Activated T-cell treated with anti-CD3 and anti-CD28 coated beads for 48 hours (primary cell): ENCODE measurements at regions not wholly inside any gene's neighbourhood (a gene's known extent, or its start where the extent isn't known, plus 50 kb on each side); places are given as distances from the start of the nearest gene placed in this dataset.
"Not testable (repeated sequence)": the region's sequence is repeated elsewhere in the genome, so short reads cannot be mapped to it uniquely, and the experiment has no call there.

ENCODE experiments used
- DNase-seq: peaks from one replicate; pipeline ENCODE4 v3.0.0-alpha.2; 2020; ENCODE audit warnings: low read depth

DNA sequence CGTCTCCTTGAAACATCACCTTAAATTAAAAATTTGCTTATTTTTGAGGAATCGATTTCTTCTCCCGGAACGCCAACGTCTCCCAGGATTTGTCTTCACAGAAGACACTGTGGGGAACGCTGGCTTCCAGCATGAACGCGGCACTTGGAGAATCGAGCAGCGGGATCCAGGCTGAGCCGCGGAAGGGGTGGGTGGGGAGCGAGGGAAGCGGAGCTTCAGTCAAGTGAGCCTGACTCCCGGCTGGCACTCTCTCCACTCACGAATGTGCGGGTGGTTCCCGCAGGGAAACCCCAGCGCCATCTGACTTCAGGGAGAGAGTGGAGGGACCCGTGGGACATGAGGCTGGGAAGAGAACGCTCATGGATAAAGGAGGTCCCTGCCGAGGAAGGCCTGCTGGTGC is 506.0 kb upstream of the TMEM132C start:
- DNase-seq = no peak

DNA sequence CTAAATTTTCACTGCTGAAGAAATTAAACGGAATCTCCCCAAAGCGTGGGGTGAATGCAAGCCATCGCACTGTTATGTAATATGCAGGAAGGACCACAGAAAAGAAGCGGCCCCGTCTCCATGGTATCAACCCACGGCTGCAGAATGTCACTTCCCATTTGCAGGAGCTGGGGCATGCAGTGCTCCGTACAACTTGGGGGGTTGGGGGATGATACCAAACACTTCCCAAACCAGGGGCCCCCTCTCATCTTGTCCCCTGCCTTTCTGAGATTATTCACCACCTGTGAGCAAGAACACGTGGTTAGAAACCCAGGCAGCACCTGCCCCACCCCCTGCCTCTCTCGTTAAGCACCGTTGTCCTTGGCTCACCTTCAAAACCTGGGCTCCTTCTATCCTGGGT is 505.1 kb upstream of the TMEM132C start:
- no peak for DNase-seq

DNA sequence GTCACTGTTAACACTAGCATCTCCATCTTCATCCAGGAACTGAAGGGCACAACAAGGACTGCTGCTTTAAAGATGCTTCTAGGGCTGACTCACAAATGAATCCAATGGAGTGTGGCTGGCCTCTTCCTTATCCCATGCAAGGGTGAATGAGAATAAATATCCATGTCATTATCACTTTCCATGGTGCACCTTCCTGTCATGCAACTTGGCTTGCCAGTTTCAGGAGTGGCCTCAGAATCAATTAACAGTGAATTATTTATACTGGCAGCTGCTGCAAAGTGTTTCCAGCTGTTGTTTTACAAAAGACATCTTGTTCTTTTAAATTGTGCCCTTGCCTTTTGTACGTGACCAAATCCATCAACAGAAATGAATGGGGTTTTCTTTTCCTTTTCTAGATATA is 499.3 kb upstream of the TMEM132C start:
- DNase-seq = no peak

DNA sequence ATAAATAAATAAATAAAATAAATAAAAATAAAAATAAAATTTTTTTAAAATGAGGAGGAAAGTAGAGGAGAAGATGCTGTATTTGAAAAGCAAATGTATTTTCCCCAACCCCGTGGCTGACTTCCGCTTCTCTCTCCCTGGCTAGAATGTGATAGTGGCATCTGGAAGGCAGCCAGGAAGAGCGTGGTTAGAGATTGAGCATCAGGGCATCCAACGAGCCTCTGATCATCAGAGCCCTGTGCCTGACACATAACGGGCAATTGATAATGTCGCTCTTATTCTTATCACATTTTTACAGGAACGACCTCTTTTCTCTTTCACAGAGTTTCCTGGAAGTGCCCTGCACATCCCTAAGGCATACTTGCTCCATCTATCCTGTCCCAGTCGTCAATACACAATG is 496.9 kb upstream of the TMEM132C start:
- no peak for DNase-seq

DNA sequence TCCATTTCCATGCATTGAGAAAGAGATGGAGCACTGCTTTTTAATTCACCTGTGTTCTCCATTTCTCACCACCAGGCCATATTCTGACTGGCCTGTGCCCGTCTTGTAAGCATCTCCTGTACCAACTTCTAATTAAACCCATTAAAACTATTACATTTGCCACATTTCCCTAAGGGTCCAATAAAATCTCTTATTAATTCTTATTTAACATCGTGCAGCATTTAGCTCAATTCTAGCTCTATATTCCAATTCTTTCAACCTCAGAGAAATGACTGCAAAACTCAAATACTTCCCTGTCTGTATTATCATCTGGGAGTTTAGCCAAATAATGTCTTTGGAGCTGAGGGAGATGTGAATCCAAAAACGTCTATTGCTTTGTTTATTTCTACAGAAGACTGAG is 495.4 kb upstream of the TMEM132C start:
- no peak for DNase-seq

DNA sequence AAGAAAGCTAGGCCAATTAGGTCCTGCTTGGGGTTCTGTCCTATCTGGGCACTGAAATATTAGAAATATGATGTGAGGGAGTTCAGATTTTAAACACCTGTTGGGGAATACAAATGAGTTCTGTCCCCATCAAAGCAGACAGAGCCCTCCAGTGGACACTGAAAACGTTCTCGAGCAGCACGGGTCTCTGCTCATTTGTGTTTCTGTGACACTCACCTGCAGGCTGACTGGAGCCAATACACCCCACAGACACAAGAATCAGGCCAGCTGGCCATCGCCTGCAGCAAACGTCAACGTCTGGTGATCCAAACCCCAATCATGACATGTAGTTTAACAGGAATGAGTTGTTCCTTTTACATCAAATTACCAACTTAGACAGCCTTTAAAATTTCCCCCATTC is 493.4 kb upstream of the TMEM132C start:
- no peak for DNase-seq

DNA sequence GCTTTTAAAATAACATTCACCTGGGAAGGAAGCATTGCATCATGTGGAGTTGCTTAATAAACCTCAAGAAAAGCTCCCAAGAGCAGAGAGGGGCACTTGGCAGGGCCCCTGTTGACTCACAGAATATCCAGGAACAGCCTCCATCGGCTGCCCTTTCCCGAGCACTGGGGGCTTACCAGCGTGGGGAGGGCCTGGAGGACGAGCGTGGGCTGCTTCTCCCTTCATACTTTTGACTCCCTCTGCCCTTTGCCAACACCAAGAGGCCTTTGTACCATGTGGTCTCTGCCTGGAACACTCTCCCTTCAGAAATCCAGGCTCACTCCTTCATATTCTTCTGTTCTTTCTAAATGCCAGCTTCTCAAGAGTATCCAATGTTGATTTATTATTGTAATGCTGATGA is 492.1 kb upstream of the TMEM132C start:
- DNase-seq = no peak

DNA sequence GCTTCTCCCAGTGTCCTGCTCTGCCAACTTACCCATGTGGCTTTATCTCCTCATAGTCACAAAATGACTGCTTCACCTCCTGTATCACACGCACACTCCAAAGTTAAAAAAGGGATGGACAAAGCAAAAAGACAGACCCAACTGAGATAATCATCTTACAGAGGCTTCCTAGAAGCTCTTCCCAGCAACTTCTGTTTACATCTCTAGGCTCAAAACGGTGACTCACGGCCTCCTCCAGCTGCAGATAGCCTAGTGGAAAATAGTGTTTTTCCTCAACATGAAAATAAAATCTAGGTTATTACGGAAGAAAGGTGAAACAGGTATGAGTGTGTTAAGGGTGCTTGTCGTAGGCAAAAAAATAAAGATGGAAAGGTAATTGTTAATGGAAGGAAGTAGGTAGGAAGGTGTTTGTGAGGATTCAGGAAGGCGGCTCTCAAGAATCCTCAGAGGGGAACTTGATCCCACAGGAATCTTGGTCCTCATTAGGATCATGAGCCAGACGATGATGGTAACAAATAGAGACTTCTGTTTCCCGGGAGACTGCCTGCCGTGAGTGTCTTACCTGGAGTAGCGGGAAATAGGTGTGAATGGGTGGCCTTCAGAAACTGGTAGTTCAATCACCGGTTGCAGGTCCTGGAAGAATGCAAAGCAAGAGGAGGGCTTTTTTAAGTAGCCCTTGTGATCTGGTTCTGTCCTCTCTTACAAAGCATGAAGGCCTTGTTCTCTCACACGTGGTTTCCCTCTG is 487.5 kb upstream of the TMEM132C start:
- no peak for DNase-seq

DNA sequence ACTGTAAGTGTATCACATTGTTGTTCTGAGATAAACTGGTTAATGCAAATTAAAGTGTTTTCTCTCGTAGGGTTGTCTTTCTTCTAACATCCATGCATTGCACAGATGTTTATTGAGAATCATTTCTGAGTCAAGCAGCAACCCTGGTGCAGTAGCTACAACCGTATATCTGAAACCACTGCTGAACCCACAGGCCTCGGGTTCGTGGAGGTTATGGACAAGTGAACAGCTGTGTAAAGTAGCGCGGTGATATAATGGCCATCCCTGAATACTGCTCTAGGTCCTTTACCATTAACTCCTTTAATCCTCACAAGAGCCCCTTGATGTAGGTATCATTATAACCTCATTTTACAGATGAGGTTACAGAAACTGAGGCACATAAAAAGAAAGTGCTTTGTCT is 486.1 kb upstream of the TMEM132C start:
- DNase-seq = no peak

DNA sequence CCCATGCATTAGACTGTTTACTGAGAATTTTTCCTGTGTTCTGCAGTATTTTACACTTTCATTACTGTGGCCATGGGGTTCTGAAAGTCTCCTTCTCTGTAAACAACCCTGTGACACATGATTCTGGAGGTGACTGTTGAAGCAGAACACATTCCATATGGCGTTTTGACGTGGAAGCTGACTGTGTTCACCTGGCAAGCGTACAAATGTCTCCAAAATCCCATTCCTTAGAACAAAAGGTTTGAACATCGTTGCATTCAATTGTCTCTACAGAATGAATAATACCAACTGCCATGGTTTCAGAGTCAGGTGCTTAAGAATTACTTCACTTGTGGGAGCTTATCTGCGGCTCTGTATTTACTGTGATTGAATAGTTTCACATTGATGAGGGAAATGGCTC is 485.6 kb upstream of the TMEM132C start:
- no peak for DNase-seq

DNA sequence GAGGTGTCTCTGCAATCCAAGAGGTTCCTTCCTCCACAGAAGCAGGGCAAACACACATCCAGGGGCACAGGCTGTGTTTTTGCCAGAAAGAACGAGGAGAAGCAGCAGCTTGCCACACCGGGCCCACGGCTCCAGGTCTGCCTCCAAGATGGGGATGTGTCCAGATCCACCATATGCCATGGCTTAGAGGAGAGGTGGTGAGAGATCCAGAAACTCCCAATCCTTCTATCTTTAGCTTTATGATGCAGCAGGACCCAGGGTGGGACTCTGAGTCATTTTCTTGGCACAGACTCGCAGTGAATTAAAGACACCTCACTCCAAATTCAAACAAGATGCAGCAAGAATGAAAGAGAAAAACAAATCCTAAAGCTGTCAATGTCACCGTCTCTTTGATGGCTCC is 481.4 kb upstream of the TMEM132C start:
- no peak for DNase-seq

DNA sequence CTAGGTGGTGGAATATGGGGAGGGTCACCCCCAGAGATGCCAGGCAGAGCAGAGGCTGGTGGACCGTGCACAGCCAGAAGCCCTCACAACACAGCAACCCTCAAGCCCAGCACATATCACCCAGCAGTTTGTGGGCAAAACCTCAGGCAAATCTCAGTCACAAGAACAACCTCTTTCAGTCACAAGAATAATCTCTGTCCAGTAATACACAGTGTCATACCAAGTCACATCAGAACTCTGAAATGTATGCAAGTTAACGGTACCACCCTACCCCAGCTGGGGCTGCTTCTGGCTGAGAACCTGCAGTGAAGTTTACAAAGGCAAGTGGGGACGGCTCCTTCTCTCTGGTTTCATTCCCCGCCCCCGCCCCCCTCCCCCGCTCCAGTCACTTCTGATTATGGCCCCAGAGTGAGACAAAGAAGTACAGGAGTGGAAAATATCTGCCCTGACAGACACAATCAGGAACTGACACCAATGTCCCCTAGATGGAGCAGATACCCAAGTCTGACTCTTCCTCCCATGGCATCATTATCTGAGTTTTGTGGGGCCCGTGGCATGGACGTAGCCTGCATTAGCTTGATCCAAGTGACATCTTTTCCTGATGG is 480.9 kb upstream of the TMEM132C start:
- no peak for DNase-seq

DNA sequence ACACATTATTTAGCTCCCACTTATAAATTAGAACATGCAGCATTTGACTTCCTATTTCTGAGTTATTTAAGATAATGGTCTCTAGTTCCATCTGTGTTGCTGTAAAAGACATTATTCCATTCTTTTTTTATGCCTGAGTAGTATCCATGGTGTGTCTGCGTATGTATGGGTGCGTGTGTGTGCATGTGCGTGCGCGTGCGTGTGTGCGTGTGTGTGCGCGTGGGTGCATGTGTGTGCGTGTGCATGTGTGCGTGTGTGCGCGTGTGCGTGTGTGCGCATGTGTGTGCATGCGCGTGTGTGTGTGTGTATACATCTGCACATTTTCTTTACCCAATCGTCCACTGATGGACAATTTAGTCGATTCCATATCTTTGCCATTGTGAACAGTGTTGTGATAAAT is 479.4 kb upstream of the TMEM132C start:
- DNase-seq = no peak

DNA sequence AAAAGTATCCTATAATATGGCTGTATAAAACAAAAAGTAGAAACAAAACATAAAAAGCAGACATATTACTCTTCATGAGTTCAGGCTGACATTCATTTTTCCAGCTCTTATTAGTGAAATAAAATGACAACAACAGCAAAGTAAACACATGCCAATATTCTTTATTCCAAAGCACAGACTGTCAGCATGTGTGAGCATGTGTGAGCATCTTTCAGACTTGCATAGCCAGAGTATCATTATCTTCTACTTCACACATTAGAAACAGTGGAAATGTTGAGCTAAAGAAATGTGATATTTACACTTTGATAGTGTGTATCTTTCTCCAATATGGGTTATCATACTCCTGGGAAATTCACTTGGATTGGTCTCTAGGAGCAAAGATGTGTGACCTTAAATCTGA is 476.6 kb upstream of the TMEM132C start:
- no peak for DNase-seq

DNA sequence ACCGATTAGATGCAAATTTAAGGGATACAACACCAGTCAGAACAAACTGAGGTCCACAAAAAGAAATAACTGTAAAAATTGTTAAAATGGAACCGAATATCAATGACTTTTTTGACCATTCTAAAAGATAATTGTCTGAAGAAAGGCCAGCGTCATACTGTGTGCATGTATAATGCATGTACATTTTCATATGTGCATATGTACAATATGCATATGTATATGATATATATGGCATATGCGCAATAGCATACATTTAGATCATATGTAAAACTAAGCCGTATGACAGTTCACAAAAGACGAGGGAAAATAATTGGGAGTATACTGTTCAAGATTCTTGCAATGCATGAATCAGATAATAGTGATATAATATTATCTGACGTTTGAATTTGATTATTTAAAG is 475.8 kb upstream of the TMEM132C start:
- DNase-seq = no peak

DNA sequence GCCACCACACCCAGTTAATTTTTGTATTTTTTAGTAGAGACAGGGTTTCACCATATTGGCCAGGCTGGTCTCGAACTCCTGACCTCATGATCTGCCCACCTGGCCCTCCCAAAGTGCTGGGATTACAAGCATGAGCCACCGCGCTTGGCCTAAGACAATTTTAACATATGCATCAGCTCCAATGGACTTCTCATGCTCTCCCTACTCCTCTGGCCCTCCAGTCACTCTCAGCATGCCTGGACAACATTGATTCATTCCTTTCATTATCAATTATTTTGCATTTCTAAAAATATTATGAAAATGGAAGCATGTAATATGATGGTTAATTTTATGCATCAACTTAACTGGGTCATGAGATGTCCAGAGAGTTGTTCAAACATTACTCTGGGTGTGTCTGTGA is 469.1 kb upstream of the TMEM132C start:
- no peak for DNase-seq

DNA sequence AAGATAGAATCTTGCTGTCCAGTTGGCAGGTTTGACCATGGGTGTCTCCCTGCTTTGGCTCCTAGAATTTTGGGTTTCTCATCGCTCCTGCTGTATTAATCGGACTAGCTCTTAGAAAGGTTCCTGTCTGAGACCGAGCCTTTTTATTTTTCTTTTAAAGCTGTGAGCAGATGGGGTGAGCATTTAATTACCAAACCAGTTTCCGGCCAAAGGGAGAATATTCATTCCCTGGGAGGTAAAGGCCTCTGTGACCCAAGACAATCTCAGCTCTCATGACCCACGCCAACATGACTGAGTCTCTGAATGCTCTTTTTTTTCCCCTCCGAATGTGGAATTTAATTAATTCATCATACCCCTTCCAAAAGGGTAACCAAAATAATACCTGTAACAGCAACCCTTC is 464.7 kb upstream of the TMEM132C start:
- DNase-seq = no peak

DNA sequence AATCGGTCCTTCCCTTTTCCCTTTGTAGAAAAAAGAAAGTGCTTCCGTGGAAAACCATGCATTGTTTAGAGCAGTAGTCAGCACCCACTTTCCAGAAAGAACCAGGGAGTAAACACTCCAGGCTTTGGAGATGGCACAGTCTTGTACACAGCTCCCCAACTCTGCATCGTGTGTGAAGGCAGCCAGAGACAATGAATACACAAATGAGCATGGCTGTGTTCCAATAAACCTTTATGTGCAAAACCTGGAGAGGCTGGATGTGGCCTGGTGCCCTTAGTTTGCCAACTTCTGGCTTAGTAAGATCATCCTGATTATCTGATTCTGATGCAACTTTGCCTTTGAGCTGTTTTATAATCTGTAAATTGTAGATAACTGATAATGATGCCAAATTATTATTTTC is 463.4 kb upstream of the TMEM132C start:
- DNase-seq = no peak

DNA sequence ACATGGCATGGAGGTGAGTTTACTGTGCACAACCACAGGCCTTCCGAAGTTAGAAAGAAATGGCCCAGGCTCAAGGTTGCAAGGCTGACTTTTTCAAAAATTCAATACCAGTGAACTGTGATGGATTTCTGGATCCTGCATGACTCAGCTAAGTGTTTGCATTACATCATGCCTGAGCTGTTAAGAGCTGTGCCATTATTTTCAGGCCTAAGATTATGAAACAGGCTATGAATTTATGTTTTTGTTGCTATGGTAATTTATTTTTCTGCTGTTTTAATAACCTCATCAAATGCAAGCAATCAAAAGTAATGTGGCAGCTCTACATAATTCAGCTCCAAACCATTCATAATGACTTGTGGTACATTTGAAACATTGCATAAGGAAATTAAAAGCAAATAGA is 457.7 kb upstream of the TMEM132C start:
- no peak for DNase-seq

DNA sequence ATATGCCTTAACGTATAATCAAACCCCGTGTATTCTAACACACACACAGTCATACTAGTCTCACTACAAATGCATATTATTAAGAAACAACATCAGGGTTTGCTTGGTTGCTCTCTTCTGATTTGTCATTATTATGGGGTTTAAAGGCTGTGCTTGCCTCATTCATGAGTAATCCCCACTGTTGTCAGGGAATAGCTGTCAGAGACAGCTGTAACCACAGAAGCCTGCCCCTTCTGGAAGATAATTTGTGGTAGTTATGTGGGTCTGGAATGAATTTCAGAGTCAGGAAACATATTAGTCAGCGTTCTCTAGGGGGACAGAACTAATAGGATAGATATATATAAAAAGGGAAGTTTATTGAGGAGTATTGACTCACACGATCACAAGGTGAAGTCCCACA is 456.9 kb upstream of the TMEM132C start:
- no peak for DNase-seq

DNA sequence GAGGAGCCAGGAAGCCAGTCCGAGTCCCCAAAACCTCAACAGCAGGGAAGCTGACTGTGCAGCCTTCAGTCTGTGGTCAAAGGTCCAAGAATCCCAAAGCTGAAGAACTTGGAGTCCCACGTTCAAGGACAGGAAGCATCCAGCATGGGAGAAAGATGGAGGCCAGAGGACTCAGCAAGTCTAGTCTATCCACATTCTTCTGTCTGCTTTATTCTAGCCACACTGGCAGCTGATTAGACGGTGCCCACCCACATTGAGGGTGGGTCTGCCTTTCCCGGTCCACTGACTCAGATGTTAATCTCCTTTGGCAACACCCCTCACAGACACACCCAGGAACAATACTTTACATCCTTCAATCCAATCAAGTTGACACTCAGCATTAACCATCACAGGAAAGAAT is 456.5 kb upstream of the TMEM132C start:
- DNase-seq = not testable (repeated sequence)

DNA sequence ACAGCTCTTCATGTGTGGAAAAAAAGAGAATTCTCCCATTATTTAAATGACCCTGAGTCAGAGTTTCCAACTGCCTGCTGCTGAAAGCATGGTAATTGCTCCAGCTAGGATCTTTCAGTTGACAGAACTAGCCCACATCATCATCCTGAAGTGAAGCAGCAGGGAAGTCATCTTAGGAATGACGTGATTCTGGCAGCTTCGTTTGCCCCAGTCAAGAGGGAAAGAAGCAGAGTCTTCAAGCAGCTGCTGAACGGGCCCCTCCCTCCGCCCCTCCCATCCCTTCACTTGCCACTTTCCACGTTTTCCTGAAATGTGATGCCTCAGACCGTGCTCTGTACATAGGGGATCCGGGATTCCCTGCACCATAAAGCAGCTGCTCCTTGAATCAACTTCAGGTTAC is 455.0 kb upstream of the TMEM132C start:
- no peak for DNase-seq

DNA sequence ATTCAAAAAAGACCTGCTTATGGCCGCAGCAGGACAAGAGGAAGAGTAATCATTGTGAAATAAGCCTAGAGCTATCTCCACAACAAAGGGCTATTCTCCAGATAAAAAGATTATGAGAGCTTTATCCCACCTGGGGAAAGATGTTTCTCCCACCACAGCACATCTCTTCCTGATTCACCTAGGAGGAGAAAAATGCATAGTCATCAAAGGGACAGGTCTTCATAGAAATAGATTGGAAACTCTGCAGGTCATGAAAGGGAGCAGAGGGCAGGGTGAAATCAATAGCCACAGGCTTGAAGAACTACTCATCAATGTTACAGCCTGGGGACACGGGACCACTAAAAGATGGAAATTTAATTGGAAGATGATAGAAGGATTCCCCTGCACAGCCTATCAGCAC is 453.8 kb upstream of the TMEM132C start:
- DNase-seq = no peak

DNA sequence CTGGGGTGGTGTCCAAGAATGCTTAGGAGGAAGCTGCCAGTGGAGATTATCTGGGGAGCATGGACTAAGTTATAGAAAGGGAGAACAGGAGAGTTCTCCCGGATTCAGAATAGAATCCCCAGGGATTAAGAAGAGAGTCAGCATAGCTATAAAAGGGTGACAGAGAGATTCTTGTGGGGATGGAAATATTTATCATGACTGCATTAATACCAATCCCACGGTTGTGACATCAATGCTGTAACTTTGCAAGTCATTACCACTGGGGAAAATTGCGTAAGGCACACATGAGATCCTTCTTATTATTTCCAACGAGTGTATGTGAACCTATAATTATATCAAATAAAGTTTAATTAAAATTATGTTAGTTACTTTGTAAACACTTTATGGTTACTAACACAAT is 447.9 kb upstream of the TMEM132C start:
- no peak for DNase-seq
